ENCODE measurements at regions not wholly inside any gene's neighbourhood (a gene's known extent, or its start where the extent isn't known, plus 50 kb on each side); places are given as distances from the start of the nearest gene placed in this dataset.

DNA sequence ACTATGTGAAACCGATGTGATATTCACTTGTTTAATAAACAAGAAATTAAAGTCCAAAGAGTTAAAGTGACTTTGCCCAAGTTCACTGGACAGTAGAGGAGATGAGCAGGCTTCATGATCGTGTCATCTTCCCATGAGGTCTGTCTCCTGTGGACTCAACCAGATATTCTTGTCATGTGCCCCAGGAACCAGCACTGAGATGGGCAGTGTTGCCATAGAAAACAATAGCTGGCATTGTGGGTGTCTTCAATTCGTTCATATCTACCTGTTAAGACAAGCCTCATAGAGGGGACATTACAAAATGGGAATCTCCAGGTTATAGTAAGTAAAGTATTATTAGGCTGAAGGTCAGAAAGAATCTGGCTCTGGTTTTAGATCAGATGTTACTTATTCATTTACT is 184.8 kb upstream of the BCL6 start:
- TF ChIP-seq, protein P1, sequence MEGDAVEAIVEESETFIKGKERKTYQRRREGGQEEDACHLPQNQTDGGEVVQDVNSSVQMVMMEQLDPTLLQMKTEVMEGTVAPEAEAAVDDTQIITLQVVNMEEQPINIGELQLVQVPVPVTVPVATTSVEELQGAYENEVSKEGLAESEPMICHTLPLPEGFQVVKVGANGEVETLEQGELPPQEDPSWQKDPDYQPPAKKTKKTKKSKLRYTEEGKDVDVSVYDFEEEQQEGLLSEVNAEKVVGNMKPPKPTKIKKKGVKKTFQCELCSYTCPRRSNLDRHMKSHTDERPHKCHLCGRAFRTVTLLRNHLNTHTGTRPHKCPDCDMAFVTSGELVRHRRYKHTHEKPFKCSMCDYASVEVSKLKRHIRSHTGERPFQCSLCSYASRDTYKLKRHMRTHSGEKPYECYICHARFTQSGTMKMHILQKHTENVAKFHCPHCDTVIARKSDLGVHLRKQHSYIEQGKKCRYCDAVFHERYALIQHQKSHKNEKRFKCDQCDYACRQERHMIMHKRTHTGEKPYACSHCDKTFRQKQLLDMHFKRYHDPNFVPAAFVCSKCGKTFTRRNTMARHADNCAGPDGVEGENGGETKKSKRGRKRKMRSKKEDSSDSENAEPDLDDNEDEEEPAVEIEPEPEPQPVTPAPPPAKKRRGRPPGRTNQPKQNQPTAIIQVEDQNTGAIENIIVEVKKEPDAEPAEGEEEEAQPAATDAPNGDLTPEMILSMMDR (IDR thresholded peaks at IDR 0.05 in 2 of 3, conservative IDR thresholded peaks at IDR 0.05 in 1 of 3; ENCODE audit: control insufficient read depth in 2 of 3, extremely low read depth in 1 of 3, insufficient read depth in 1 of 3, low read depth in 3 of 3, low read length in 3 of 3), result no peak
- TF ChIP-seq RFX5 (IDR thresholded peaks at IDR 0.05; ENCODE audit: low read depth, low read length), result no peak
- no peak for TF ChIP-seq POLR2A (IDR thresholded peaks at IDR 0.05; ENCODE audit: low read depth, low read length)
- no peak for TF ChIP-seq POLR2AphosphoS5 (IDR thresholded peaks at IDR 0.05; ENCODE audit: low read length)
